Thymus (tissue), 11 donors: ENCODE measurements at regions not wholly inside any gene's neighbourhood (a gene's known extent, or its start where the extent isn't known, plus 50 kb on each side); places are given as distances from the start of the nearest gene placed in this dataset.

Experiments used
- DNase-seq, 9 donors: peaks; one replicate each; pipeline ENCODE4 v3.0.0-alpha.2; 2013; ENCODE audit warnings: low spot score in 9 of 9, low read depth in 6 of 9, missing footprints in 1 of 9
- H3K27ac ChIP-seq, 2 donors: one replicate each; pipeline ENCODE4 v1.5.1; 2013; ENCODE audit warnings: control low read depth in 1 of 2, low read depth in 1 of 2, low read length in 1 of 2, mild to moderate bottlenecking in 1 of 2, moderate library complexity in 1 of 2
- H3K27me3 ChIP-seq, 2 donors: one replicate each; pipeline ENCODE4 v1.5.1; 2013; ENCODE audit warnings: low read length in 1 of 2; ENCODE audit not compliant: control insufficient read depth in 2 of 2, insufficient read depth in 1 of 2
- H3K36me3 ChIP-seq, 2 donors: one replicate each; pipeline ENCODE4 v1.5.1; 2013; ENCODE audit warnings: low read length in 1 of 2, mild to moderate bottlenecking in 1 of 2, moderate library complexity in 1 of 2; ENCODE audit not compliant: control insufficient read depth in 2 of 2, insufficient read depth in 2 of 2
- H3K4me1 ChIP-seq, 2 donors: one replicate each; pipeline ENCODE4 v1.5.1; 2013; ENCODE audit warnings: low read length in 2 of 2; ENCODE audit not compliant: control insufficient read depth in 2 of 2, insufficient read depth in 2 of 2
- H3K4me3 ChIP-seq, 2 donors: one replicate each; pipeline ENCODE4 v1.5.1; 2013; ENCODE audit warnings: low read length in 2 of 2, control low read depth in 1 of 2, mild to moderate bottlenecking in 1 of 2
- H3K9me3 ChIP-seq, 2 donors: one replicate each; pipeline ENCODE4 v1.5.1; 2013; ENCODE audit warnings: low read length in 1 of 2, mild to moderate bottlenecking in 1 of 2; ENCODE audit not compliant: control insufficient read depth in 2 of 2, insufficient read depth in 1 of 2
- WGBS: extraction: QIAGEN DNeasy Blood & Tissue Kit; methylation state at CpG from one replicate; pipeline ENCODE4 v1.1.7; 2013; 5-methylcytosine and 5-hydroxymethylcytosine counted together
- donor health status: healthy.

GRCh38 chr16:86180244-86180643, 281.3 kb downstream of the IRF8 start:
- Histone ChIP-seq H3K9me3 (no peaks in the 10 kb centered on the region), H3K27ac (no peak overlapping the region), H3K27me3 (no peaks in the 10 kb centered on the region), H3K36me3 (no peaks in the 10 kb centered on the region), H3K4me1 (no peaks in the 10 kb centered on the region), H3K4me3 (no peak overlapping the region)
- no peak for DNase-seq
- WGBS: 87% methylated on average over 13 of the region's 13 CpGs

GRCh38 chr16:86180780-86181179, 281.8 kb downstream of the IRF8 start:
- H3K4me3 ChIP-seq: no peak overlapping the region
- no peaks in the 10 kb centered on the region for H3K4me1 ChIP-seq
- WGBS: 97% methylated on average over 4 of the region's 4 CpGs
- H3K9me3 ChIP-seq: no peaks in the 10 kb centered on the region
- no peaks in the 10 kb centered on the region for H3K36me3 ChIP-seq
- DNase-seq: no peak
- H3K27me3 ChIP-seq: no peaks in the 10 kb centered on the region
- H3K27ac ChIP-seq: no peak overlapping the region

DNA sequence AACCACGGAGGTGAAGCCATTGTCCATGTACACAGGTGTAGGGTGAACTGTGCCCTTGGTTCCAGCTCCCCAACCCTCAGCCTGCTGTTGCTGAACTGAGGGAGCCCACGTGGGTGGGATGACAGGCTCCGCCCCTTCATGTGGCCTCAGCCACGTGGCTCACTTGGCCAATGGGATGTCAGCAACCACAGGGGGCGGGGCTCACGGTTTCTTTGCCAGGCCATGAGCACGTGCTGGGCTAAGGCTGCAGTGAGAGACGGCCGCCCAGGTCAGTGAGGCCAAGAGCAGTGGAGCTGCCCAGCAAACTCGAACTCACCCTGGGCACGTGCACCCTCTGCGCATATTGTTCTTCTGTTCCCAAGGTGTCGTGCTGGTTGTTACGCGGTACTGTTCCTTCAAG, 282.6 kb downstream of the IRF8 start:
- DNase-seq: no peak
- Histone ChIP-seq H3K4me1 (no peaks in the 10 kb centered on the region), H3K4me3 (no peak overlapping the region), H3K27me3 (no peaks in the 10 kb centered on the region), H3K9me3 (no peaks in the 10 kb centered on the region), H3K36me3 (no peaks in the 10 kb centered on the region), H3K27ac (no peak overlapping the region)
- 88% methylated on average over 15 of the region's 15 CpGs for WGBS

- H3K9me3 ChIP-seq: no peaks in the 10 kb centered on the region
Measured at GRCh38 chr16:86184185-86184584, 285.2 kb downstream of the IRF8 start.

DNA sequence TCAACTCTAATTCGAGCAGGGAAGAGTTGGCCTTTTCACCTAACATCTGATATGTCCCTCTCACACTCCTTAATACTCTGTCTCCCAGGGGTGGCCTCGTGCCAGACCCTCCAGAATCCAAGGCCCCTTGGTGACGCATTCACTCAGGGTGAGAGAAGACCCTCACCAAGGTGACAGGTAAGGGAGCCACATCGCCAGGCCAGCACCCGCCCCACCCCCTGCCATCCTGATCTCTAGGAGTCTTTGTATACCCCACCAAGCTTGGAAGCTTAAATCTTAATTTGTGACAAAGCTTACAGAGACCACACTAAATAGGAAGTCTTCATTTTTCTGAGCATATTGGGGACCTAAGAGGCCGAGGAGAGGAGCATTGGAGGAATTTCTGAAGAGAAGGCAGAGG, 286.1 kb downstream of the IRF8 start:
- no peaks in the 10 kb centered on the region for H3K9me3 ChIP-seq
- H3K27me3 ChIP-seq: no peaks in the 10 kb centered on the region
- no peak for DNase-seq
- no peak overlapping the region for H3K27ac ChIP-seq
- WGBS: 74% methylated on average over 6 of the region's 6 CpGs
- H3K4me3 ChIP-seq: no peak overlapping the region
- H3K4me1 ChIP-seq: no peaks in the 10 kb centered on the region
- no peaks in the 10 kb centered on the region for H3K36me3 ChIP-seq

More at GRCh38 chr16:86184185-86184584, 285.2 kb downstream of the IRF8 start:
- DNase-seq: no peak
- Histone ChIP-seq H3K27ac (no peak overlapping the region), H3K4me3 (no peak overlapping the region), H3K4me1 (no peaks in the 10 kb centered on the region), H3K27me3 (no peaks in the 10 kb centered on the region), H3K36me3 (no peaks in the 10 kb centered on the region)
- WGBS: 86% methylated on average over 6 of the region's 6 CpGs

- Histone ChIP-seq H3K4me3 (no peak overlapping the region), H3K4me1 (no peaks in the 10 kb centered on the region), H3K9me3 (no peaks in the 10 kb centered on the region), H3K36me3 (no peaks in the 10 kb centered on the region), H3K27me3 (peaks cover 0 to 5% of the 10 kb centered on the region in 2 donors), H3K27ac (no peak overlapping the region)
- no peak for DNase-seq
- 86% methylated on average over 13 of the region's 13 CpGs for WGBS
Measured at GRCh38 chr16:86186313-86186712, 287.4 kb downstream of the IRF8 start.

- H3K4me1 ChIP-seq: no peaks in the 10 kb centered on the region
- no peak for DNase-seq
- no peaks in the 10 kb centered on the region for H3K9me3 ChIP-seq
- peaks cover 0 to 31% of the 10 kb centered on the region in 2 donors for H3K27me3 ChIP-seq
- H3K4me3 ChIP-seq: no peak overlapping the region
- 85% methylated on average over 4 of the region's 4 CpGs for WGBS
- H3K27ac ChIP-seq: no peak overlapping the region
- no peaks in the 10 kb centered on the region for H3K36me3 ChIP-seq
Measured at GRCh38 chr16:86189934-86190333, 291.0 kb downstream of the IRF8 start.

DNA sequence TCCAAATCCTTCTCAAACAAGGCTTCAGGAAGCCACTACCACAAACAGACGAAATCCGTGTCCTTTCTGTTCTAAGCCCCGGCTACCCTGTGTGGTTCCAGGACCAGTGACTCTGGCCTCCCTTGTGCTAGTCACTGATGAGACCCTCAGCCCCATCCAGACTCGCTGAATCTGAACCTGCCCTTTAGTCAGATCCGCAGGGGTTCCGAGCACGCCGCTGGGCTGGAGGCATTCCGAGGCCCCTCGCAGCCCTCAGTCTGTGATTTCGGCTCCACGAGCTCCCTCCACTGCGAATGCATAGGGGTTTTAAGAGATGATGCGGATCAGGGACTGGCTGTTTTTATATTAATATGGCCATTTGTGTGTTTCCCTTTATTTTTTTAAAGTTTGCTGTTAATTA, 292.7 kb downstream of the IRF8 start:
- H3K27ac ChIP-seq: no peak overlapping the region

GRCh38 chr16:86193528-86194193, 294.7 kb downstream of the IRF8 start:
- H3K27me3 ChIP-seq: peaks cover 18 to 58% of the 10 kb centered on the region in 2 donors
- no peaks in the 10 kb centered on the region for H3K4me1 ChIP-seq
- 91% methylated on average over 15 of the region's 15 CpGs for WGBS
- H3K36me3 ChIP-seq: no peaks in the 10 kb centered on the region
- DNase-seq: no peak
- H3K9me3 ChIP-seq: no peaks in the 10 kb centered on the region
- no peak overlapping the region for H3K27ac ChIP-seq
- no peak overlapping the region for H3K4me3 ChIP-seq

More for the DNA sequence above, 292.7 kb downstream of the IRF8 start:
- 67% methylated on average over 14 of the region's 14 CpGs for WGBS
- Histone ChIP-seq H3K4me3 (no peak overlapping the region), H3K4me1 (no peaks in the 10 kb centered on the region), H3K27me3 (peaks cover 6 to 42% of the 10 kb centered on the region in 2 donors), H3K9me3 (no peaks in the 10 kb centered on the region), H3K36me3 (no peaks in the 10 kb centered on the region)
- DNase-seq: no peak
